ENCODE measurements at regions not wholly inside any gene's neighbourhood (a gene's known extent, or its start where the extent isn't known, plus 50 kb on each side); places are given as distances from the start of the nearest gene placed in this dataset.

DNA sequence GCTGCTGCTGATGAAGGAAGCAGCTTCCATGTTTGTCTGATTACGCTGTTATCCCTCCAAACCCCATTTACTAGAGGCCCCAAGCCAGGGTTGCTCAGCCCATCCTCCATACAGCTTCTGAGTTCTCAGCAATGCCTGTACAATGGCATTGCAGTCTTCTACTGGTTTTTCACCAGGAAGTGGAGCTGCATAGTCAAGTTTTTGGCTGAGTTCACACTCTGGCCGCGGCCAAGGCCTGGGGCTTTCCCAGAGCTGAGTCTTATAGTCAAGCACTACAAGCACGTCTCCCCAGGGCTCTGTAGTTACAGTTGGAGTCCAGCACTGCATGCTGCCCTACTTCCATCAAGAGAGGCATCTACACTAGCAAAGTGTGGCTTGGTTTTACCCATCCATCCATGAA lies 182.5 kb downstream of the POU4F1 start:
- DNase-seq: no peak

DNA sequence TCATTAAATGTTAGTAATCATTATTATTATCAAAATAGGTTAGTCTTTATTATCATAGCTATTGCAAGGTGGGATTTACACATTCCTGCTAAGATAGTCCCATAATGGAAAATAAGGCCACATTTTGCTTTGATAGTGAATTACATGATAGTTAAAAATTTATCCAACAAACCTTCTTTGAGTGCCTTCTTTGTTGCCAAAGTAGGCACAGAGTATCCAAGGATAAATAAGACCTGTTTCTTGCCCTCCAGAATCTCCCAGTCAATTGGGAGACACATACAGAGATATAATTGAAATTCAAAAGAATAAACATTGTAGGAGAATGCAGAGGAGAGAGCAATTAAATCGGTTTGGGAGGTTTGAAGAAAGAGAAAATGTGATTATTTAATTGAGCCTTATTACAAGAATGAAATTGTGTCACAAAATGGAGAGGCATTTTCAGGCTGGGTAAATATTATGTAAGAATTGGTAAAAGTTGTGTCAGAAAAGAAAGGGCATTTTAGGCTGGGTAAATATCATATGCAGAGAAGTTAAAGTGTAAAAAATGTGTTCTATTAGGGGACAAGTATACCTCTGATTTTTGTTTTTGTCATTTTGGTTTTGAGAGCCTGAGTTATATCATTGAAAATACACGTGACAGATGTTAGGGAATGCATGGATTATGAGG lies 189.3 kb downstream of the POU4F1 start:
- DNase-seq: no peak

DNA sequence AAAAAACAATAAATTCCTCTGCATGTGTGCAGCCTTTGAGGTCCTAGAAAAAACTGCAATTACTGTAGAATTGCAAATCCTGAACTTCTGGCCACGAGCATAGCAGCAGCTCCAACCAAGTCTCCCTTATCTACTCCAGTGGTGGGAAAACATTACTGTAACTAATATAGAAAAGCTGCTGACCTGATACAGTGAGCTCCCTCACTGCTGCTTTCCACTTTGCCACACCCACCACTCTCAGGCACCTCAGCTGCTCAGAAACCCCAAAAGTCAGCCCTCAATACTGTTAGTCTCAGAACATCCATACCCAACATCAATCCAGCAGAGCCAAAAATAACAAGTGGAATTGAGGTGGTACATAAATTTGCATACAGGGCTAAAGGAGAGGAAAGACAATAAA lies 192.5 kb downstream of the POU4F1 start:
- DNase-seq: no peak

DNA sequence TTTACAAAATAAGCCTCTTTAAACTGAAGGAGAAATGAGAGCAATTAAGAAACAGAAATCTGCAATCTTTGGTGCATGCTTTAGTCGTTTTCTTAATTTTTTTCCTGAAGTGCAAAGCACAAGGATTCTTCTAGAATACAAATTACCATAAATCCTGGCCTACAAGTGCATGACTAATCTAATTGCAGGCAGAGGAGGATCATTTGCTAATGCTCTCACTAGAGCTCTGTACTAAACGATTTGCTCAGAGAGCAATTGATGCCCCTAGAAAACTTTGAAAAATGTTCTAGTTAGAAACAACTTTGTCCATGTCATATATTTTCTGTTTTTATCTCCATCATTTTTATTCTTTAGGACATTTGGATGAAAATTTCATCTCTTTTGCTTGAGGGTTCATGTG lies 193.2 kb downstream of the POU4F1 start:
- no peak for DNase-seq

DNA sequence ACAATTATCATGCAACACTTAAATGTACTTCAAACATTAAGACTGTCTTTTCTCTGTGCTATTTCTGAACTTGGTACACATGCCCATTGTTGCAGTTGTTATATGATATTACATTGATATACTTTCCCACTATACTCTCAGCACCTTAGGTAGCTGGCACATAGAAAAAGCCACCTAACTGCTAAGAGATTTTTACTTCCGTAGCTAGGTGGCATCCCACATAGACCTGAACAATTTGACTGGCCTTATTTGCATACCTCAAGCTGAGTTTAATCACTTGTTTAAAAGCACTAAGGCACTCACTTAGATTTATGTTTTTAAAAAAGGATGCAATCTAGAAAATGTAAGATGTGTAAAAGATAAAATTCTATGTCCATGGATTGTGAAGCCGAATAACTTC lies 194.2 kb downstream of the POU4F1 start:
- DNase-seq: no peak

DNA sequence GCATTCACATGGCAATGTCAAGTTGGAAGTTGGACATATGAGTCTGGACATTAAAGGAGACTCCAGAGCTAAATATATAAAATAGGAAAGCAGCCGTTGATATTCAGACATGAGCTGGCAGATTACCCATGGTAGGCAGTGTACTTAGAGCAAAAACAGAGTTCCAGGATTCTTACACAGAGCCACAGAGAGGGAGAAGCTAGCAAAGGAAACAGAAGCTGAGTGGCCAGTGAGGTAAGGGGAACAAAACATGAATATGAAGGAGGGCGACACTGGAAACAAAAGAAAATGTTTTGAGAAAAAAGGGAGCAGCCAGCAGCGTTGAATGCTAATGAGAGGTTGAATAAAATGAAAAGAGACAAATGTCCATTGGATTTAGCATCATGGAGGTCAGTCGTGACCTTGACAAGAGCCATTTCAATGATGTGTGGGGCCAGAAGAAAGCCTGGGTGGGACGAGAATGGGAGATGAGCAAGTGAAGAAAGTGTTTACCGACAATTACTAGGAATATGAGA lies 198.4 kb downstream of the POU4F1 start:
- no peak for DNase-seq

DNA sequence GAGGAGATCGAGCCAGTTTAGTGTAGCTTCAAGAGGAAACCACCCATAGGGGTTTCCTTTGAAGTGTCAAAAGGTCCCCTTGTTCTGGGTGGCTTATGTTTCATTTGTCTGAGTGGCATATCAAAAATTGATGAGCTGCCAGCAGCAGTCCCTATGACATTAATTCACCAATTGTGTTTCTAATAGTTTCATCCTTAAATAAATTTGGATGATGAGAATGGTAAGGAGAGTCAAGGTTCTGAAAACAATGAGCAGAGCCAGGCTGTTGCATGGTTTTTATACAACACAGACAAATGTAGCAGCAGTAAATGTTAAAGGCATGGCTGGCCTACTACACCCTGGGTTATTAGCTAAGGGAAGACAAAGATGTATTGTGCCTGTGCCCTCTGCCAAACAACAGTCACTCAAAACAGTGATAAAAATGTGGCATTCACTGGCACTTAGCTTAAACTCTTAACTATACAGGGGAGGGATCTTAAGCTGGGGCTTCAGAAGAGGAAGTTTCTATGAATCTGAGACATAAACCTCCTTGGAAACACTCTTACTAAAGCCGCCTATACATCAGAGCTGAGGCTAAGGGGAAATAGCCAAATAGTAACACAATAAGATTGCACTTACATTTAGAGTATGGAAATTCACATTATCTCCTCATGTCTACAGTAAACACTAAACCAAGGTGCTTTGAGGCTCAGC lies 200.5 kb downstream of the POU4F1 start:
- DNase-seq: no peak

DNA sequence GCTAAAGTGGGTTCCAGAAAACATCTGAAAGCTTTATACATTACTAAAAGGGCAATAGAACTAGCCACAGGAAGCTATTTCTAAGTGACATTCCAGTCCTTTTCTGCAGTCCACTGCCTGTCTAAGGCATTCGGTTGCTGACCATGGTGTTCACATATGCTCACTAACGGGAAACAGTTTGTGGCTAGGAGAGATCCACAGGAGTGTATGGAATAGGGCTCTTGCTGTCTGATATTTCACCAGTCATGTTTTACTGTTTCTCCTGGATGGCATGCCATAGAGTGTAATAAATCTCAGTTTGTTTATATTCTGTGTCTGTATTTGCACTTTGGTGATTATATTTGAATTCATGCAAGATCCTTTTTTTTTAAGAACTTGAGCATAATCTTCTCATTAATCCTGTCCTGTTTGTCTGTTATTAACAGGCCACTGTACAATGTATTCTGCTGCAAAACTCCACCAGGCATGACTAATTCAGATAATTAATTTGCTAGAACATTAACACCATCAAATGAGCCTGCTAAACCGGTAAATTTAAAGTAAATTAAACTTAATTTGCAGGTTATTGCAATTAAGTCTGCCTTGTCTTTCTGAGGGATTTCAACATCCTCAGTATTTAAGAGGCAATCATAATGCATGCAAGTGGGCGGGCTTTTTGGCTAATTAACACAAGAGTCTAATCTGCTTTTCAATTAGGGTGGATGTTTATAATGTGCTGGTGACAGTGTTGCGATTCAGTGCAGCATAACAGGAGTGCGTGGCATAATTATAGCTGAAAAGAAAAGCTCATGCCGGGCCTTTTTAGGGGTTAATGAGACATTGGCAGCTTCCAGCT lies 201.3 kb downstream of the POU4F1 start:
- DNase-seq: no peak

DNA sequence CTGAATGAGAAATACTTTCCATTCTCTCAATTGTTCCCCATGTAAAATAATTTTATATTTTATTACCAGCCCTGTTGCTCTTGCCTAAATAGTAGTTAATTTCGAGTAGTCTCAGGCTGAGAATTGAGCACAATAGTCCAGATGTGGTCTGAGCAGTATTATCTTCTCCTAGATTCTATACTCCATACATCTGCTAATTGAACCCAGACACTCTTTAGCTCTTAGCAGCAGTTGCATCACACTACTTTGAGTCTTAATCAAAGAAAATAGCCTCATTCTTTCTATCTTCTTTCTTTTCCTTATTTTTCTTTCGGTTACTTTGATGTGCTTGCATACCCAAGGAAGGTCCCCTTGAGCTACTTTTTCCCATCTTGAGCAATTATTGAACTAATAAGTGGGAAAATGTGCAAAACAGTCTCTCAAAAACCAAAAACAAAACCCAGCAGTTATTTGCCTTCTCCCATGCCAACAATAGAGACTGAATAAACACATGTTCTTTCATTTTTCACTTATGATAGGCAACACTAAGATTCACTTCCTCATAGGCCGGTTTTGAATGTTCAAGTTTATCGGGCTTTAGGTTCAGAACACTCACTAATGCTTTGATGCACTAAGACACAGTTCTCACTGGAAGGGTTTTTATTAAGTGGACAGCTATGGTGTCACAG lies 204.5 kb downstream of the POU4F1 start:
- no peak for DNase-seq

DNA sequence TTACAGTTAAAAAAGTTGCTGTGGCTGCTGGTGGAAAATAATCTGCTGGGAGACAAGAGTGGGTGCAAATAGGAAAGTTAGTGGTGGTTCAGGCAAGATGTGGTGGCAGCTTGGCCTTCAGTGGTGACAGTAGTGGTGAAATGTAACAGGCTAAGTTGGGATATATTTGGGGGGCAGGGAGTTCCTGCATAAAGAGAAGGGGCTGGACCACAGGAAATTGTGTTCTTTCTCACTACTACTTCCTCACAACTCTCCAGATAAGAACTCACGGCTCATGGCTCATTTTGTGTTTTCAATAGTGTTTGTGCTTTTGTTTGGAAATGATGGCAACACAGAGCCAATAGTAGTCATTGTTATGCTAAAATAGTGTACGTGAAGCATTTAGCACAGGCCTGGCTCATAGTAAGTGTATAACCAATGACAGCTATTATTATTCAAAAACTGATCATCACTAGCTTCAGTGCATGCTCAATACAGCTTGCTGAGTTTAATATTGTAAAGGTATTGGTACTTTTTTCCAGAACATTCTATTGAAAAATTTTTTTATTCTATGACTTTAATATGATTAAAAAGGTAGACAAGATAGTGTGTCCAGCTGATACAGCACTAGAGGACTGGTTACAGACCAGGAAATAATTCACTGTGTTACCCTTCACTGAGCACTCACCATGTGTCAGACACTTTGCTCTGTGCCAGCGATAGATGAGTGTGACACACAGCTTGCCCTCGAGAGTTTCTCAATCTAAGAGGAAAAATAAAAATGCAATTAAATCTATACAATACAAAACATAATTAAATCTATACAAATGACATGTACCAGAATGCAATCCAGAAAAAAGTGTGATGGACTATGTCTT lies 209.8 kb downstream of the POU4F1 start:
- no peak for DNase-seq

DNA sequence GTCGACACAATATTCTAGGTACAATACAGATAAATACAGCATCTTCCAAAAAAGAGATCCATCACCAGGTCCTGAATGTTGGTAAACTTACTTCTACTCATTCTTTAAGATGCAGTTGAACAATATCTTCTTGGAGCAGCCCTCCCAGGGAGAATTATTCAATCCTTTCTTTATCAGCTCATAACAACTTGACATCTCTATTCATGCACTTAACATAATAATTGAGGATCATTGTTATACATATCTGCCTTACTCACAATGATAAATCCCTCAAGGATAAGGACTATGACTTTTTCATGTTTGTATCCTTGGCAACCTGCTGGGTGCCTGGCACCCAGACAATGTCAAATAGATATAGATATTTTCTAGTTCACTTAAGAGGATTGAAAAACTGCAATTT lies 219.5 kb downstream of the POU4F1 start:
- no peak for DNase-seq

DNA sequence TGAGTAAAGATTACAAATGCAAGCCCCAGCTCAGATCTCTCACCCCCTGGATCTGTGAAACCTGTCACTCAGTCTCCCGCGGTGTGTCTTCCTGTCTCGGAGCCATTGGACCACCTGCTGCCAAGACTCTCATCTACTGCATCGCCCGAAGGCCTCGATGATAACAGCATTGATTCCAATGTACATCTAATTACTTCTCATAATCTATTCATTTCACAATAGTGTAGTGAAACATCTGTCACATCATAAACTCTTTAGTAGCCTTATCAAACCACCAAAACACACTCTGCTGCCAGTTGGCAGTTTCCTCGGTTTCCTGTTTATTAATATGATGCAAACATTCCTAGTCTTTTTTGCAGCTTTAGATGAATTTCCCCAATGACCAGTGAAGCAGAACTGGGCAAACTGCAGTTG lies 220.3 kb downstream of the POU4F1 start:
- DNase-seq: no peak

DNA sequence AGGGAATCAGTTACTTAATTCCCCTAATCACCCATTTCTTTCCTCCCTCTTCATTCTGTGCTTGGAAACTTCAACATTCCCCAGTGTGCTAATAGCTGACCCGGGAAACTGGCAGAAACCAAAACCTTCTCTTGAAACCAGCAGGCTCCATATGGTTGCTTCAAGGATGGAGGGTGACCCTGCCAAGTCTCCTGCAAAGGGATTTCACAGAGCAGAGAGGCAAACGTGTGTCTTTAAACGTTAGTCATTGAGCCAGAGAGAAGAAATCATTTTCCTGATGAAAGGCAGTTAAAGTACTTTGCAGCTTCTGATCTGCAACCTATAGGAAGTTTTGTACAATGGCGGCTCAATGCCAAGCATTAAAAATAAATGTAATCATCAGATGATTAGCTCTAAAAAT lies 220.9 kb downstream of the POU4F1 start:
- no peak for DNase-seq

DNA sequence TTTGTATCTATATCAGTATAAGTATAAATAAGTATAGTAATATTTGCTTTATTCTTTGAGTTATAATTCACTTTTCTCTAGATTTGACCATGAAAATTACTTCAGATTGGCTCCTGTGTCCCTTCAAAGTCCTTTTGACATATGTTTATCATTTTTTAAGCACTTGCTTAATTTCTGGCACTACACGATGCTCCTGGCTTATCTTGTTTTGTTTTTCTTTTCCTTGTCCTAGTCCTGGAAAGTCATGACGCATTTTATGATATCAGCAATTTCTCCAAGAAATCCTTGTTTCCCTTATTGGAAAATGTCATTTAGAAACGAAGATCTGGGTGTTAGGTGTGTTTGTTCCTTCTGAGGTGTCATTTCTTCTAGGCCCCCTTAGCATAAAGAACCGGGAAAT lies 226.5 kb downstream of the POU4F1 start:
- DNase-seq: no peak

DNA sequence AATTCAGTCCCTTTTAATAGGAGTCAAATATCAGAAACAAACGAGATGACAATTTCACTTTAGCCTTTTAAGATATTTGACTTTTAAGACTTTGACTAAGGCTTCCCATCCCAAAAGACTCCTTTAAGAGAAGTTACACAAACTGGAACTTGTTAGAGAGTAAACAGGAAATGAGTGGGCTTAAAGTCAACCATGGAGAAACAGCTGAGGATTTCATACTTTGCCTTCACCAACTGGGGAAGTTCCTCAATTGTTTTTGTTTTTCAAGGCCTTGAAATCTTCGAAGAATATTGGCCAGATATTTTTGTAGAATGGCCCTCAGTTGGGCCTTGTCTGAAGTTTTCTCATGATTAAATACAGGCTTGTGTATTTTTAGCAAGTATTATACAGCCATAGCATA lies 227.3 kb downstream of the POU4F1 start:
- DNase-seq: no peak

DNA sequence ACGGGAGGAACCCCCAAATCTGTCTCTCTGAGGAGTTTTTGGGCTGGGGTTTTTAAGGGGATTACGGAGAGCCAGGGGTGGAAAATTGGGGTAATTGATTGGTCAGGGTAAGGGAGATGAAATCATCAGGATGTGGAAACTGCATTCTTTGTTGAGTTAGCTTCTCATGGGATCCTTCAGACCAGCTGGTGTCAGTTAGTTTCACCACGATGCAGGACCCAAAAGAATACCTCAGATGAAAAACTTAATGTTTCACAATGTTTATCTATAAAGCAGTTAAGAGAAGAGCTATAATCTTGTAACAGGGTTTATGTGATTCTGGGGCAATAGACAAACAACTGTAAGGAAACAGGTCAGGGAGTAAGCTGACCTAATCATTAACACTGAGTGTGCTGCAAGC lies 230.8 kb downstream of the POU4F1 start:
- DNase-seq: no peak

DNA sequence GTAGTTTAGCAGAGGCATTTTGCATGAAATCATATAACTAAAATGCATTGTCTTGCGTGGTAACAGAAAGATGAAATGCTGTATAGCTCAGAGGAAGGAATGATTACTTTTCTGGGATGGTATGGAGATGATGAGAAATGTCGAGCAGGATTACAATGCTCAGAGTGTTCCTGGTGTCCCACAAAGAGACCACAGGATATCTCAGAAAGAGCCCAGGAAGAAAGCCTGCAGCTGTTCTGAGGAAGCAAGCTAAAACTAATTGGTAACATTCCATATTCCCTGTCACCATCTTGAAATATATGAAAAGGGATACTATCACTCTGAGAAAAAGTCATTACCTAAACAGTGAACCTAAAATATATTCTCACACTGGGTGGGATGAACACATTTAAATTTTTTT lies 233.1 kb downstream of the POU4F1 start:
- DNase-seq: no peak

DNA sequence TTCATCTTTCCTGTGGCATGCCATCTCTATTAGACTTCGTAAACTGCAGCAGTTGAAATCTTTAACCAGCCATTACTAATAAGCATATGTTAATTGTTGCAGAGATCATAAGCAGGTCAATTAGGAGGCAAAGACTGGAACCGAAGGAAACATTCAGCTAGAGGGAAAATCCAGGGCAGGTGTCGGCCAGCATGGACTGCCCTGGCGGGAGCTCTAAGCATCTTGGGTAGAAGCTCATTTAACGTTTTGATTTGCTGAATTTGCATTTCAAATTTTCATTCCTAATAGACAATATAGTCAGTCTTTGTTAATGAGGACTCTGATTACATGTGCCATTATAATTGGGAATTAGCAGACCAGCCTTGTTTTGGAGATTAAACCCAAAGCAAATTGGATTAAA lies 238.6 kb downstream of the POU4F1 start:
- DNase-seq: no peak

DNA sequence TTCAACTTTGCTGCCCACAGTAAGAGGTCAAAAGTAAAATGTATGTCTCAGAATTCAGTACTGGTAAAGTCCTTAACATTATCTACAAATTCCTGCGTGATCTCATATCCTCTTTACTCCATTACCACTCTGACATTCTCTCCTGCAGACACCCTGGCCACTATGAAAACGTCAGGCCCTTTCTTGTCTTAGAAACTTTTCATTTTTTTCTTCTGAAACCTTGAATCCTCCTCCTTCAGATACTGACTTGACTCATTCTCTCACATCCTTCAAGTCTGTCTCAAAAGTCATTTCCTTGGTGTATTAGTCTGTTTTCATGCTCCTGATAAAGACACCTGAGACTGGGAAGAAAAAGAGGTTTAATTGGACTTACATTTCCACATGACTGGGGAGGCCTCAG lies 262.3 kb downstream of the POU4F1 start:
- no peak for DNase-seq

DNA sequence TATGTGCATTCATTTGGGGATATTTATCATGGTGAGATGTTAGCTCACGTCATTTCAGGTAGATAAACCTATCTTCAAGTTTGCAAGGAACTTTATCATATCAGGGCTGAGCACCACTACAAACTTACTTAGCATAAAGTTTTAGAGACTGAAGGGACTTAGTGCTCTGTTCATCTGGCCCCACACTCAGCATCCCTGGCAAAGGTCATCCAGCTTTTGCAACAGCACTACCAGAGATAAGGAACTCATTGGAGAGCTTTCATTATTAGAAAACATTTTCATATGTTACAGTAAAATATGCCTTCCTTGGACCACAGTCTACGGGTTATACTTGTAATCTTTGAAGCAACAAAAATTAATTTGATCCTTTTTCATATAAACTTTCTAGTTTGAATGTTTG lies 263.4 kb downstream of the POU4F1 start:
- DNase-seq: no peak

DNA sequence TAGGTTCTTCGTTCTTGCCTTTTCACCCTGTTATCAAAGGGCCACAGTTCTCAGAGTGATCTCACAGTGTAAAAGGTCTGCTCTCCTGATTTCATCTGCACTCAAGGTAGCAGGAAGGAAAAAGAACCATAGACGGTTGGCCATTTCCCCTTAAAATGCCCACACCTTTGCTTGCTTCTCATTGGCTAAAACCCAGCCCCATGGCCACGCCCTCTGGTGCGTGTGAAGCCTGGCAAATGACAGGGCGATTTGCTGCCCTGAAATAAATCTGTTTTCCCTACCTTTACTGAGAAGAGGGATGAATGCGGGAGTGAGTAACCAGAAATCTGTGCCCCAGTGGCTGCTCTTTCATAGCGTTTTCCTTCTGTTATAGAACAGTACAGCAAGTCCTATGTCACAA lies 269.3 kb downstream of the POU4F1 start:
- no peak for DNase-seq

DNA sequence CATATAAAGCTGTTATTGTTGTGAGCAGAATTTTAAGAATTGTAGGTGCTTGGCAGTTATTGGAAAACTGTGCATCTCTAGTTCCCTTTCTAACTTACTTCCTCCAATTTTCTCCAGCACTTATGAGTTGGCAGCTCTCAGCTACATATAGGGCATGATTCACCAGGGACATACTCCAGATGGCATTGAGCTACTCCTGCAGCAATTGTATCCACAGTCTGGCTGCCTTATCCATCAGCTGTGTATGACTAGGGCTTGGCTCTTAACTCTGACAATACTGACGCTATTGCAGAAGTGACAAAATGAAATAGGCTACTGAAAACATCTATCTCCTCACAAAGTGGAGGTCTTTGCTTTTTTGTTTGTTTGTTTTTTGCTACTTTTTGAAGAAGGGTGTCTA lies 276.7 kb downstream of the POU4F1 start:
- DNase-seq: no peak
